ENCODE measurements at regions not wholly inside any gene's neighbourhood (a gene's known extent, or its start where the extent isn't known, plus 50 kb on each side); places are given as distances from the start of the nearest gene placed in this dataset.

- H3K4me1 ChIP-seq (ENCODE audit: insufficient read depth, low read length, poor library complexity, severe bottlenecking): peaks cover 14% of the 10 kb centered on the region
- H3K9me2 ChIP-seq (replicated peaks; ENCODE audit: low read depth, low read length): no peaks in the 10 kb centered on the region
- no peak overlapping the region for H3K4me3 ChIP-seq (ENCODE audit: low read length, poor library complexity, severe bottlenecking)
- H3K27me3 ChIP-seq (ENCODE audit: insufficient read depth, low read length, poor library complexity, severe bottlenecking): no peaks in the 10 kb centered on the region
- no peaks in the 10 kb centered on the region for H3K36me3 ChIP-seq (ENCODE audit: insufficient read depth, low read length)
- no peaks in the 10 kb centered on the region for H3K9me3 ChIP-seq (ENCODE audit: insufficient read depth, low read depth, low read length)
- H3K79me2 ChIP-seq (ENCODE audit: insufficient read depth, low read length): no peaks in the 10 kb centered on the region
- no peak overlapping the region for H3K4me2 ChIP-seq (ENCODE audit: low read depth, low read length, poor library complexity, severe bottlenecking)
- no peak overlapping the region for H3K9ac ChIP-seq (ENCODE audit: low read depth, low read length, poor library complexity, severe bottlenecking)
- TF ChIP-seq EZH2phosphoT487 (IDR thresholded peaks at IDR 0.05; ENCODE audit: borderline replicate concordance) (no peak), CTCF (conservative IDR thresholded peaks at IDR 0.05; ENCODE audit: low read length) (no peak)
- H4K20me1 ChIP-seq (ENCODE audit: insufficient read depth, low read length, poor library complexity, severe bottlenecking): no peaks in the 10 kb centered on the region
- H2AFZ ChIP-seq (ENCODE audit: low read length): no peak overlapping the region
- peaks cover 3% of the 10 kb centered on the region; the same call in 1 of the 2 replicates for H3F3A ChIP-seq (ENCODE audit: low read depth)
Measured at GRCh38 chr13:78024996-78025395, 106.4 kb upstream of the EDNRB start.

GRCh38 chr13:78022164-78022877 lies 103.7 kb upstream of the EDNRB start:
- Histone ChIP-seq H3K4me2 (ENCODE audit: low read depth, low read length, poor library complexity, severe bottlenecking) (peak overlapping the region; percentile 62), H3K27me3 (ENCODE audit: insufficient read depth, low read length, poor library complexity, severe bottlenecking) (no peaks in the 10 kb centered on the region), H4K20me1 (ENCODE audit: insufficient read depth, low read length, poor library complexity, severe bottlenecking) (no peaks in the 10 kb centered on the region), H3K4me1 (ENCODE audit: insufficient read depth, low read length, poor library complexity, severe bottlenecking) (peaks cover 14% of the 10 kb centered on the region), H3F3A (ENCODE audit: low read depth) (peaks cover 3% of the 10 kb centered on the region; the same call in 1 of the 2 replicates), H3K9ac (ENCODE audit: low read depth, low read length, poor library complexity, severe bottlenecking) (no peak overlapping the region), H3K9me3 (ENCODE audit: insufficient read depth, low read depth, low read length) (no peaks in the 10 kb centered on the region), H3K79me2 (ENCODE audit: insufficient read depth, low read length) (no peaks in the 10 kb centered on the region), H2AFZ (ENCODE audit: low read length) (no peak overlapping the region), H3K9me2 (replicated peaks; ENCODE audit: low read depth, low read length) (no peaks in the 10 kb centered on the region), H3K4me3 (ENCODE audit: low read length, poor library complexity, severe bottlenecking) (peak overlapping the region; percentile 42), H3K36me3 (ENCODE audit: insufficient read depth, low read length) (no peaks in the 10 kb centered on the region)
- TF ChIP-seq EZH2phosphoT487 (IDR thresholded peaks at IDR 0.05; ENCODE audit: borderline replicate concordance): no peak
- no peak for TF ChIP-seq CTCF (conservative IDR thresholded peaks at IDR 0.05; ENCODE audit: low read length)

GRCh38 chr13:78020861-78021260 lies 102.2 kb upstream of the EDNRB start:
- TF ChIP-seq EZH2phosphoT487 (IDR thresholded peaks at IDR 0.05; ENCODE audit: borderline replicate concordance) (no peak), CTCF (conservative IDR thresholded peaks at IDR 0.05; ENCODE audit: low read length) (no peak)
- Histone ChIP-seq H3K27me3 (ENCODE audit: insufficient read depth, low read length, poor library complexity, severe bottlenecking) (no peaks in the 10 kb centered on the region), H4K20me1 (ENCODE audit: insufficient read depth, low read length, poor library complexity, severe bottlenecking) (no peaks in the 10 kb centered on the region), H3K4me1 (ENCODE audit: insufficient read depth, low read length, poor library complexity, severe bottlenecking) (peaks cover 14% of the 10 kb centered on the region), H3K9me2 (replicated peaks; ENCODE audit: low read depth, low read length) (no peaks in the 10 kb centered on the region), H3K9me3 (ENCODE audit: insufficient read depth, low read depth, low read length) (no peaks in the 10 kb centered on the region), H2AFZ (ENCODE audit: low read length) (no peak overlapping the region), H3F3A (ENCODE audit: low read depth) (peaks cover 3% of the 10 kb centered on the region; the same call in 1 of the 2 replicates), H3K79me2 (ENCODE audit: insufficient read depth, low read length) (no peaks in the 10 kb centered on the region), H3K4me2 (ENCODE audit: low read depth, low read length, poor library complexity, severe bottlenecking) (no peak overlapping the region), H3K4me3 (ENCODE audit: low read length, poor library complexity, severe bottlenecking) (no peak overlapping the region), H3K36me3 (ENCODE audit: insufficient read depth, low read length) (no peaks in the 10 kb centered on the region), H3K9ac (ENCODE audit: low read depth, low read length, poor library complexity, severe bottlenecking) (no peak overlapping the region)

Data from Loucy (cell line).